H9 (cell line): ENCODE measurements at regions not wholly inside any gene's neighbourhood (a gene's known extent, or its start where the extent isn't known, plus 50 kb on each side); places are given as distances from the start of the nearest gene placed in this dataset.

Experiments used
- DNase-seq: peaks from one replicate; pipeline ENCODE4 v3.0.0-alpha.2; 2017
- H2AFZ ChIP-seq: one replicate; pipeline ENCODE4 v1.6.1; 2013; ENCODE audit warnings: mild to moderate bottlenecking, low read length, control low read depth, moderate library complexity
- H2AK5ac ChIP-seq: 2 replicates; pipeline ENCODE4 v1.6.1; 2013; ENCODE audit warnings: low read length, control low read depth, mixed read lengths; ENCODE audit not compliant: insufficient read length
- H2BK120ac ChIP-seq: one replicate; pipeline ENCODE4 v1.6.1; 2013; ENCODE audit warnings: low read depth, mild to moderate bottlenecking, low read length, control low read depth, inconsistent platforms; ENCODE audit not compliant: poor library complexity, severe bottlenecking
- H2BK12ac ChIP-seq: 2 replicates; pipeline ENCODE4 v1.6.1; 2013; ENCODE audit warnings: low read length, control low read depth, mixed read lengths, low read depth; ENCODE audit not compliant: insufficient read length
- H2BK15ac ChIP-seq: 2 replicates; pipeline ENCODE4 v1.6.1; 2013; ENCODE audit warnings: low read depth, low read length, control low read depth
- H2BK20ac ChIP-seq: one replicate; pipeline ENCODE4 v1.6.1; 2013; ENCODE audit warnings: low read depth, mild to moderate bottlenecking, low read length, control low read depth, inconsistent platforms; ENCODE audit not compliant: poor library complexity, severe bottlenecking
- H2BK5ac ChIP-seq: 2 replicates; pipeline ENCODE4 v1.6.1; 2013; ENCODE audit warnings: low read length, control low read depth, mixed read lengths; ENCODE audit not compliant: insufficient read length
- H3K14ac ChIP-seq: 2 replicates; pipeline ENCODE4 v1.6.1; 2013; ENCODE audit warnings: low read length, control low read depth; ENCODE audit not compliant: insufficient read depth
- H3K18ac ChIP-seq: 2 replicates; pipeline ENCODE4 v1.6.1; 2013; ENCODE audit warnings: low read depth, mild to moderate bottlenecking, mixed read lengths, low read length, control low read depth; ENCODE audit not compliant: insufficient read length
- H3K23ac ChIP-seq: 2 replicates; pipeline ENCODE4 v1.6.1; 2013; ENCODE audit warnings: low read length, control low read depth, mixed read lengths, low read depth; ENCODE audit not compliant: insufficient read length
- H3K23me2 ChIP-seq: 2 replicates; pipeline ENCODE4 v1.6.1; 2013; ENCODE audit warnings: low read depth, mild to moderate bottlenecking, mixed read lengths, low read length, control low read depth; ENCODE audit not compliant: insufficient read length, poor library complexity, severe bottlenecking
- H3K27ac ChIP-seq: 2 replicates; pipeline ENCODE4 v1.5.1; 2013; ENCODE audit warnings: low read length, control low read depth, mixed read lengths, low read depth; ENCODE audit not compliant: insufficient read length
- H3K27me3 ChIP-seq: 2 replicates; pipeline ENCODE4 v1.6.1; 2013; ENCODE audit warnings: low read length, control low read depth, inconsistent platforms; ENCODE audit not compliant: insufficient read depth
- H3K4ac ChIP-seq: 2 replicates; pipeline ENCODE4 v1.6.1; 2013; ENCODE audit warnings: low read depth, mild to moderate bottlenecking, control low read depth, inconsistent platforms, low read length, moderate library complexity
- H3K4me1 ChIP-seq: 2 replicates; pipeline ENCODE4 v1.6.1; 2013; ENCODE audit warnings: low read length, control low read depth, inconsistent platforms; ENCODE audit not compliant: insufficient read depth
- H3K4me2 ChIP-seq: 2 replicates; pipeline ENCODE4 v1.6.1; 2013; ENCODE audit warnings: low read length, control low read depth, mixed read lengths; ENCODE audit not compliant: insufficient read length, insufficient read depth
- H3K56ac ChIP-seq: 2 replicates; pipeline ENCODE4 v1.6.1; 2013; ENCODE audit warnings: low read depth, mild to moderate bottlenecking, mixed read lengths, low read length, control low read depth; ENCODE audit not compliant: insufficient read length
- H3K79me1 ChIP-seq: 2 replicates; pipeline ENCODE4 v1.6.1; 2013; ENCODE audit warnings: low read depth, mild to moderate bottlenecking, moderate library complexity, low read length, control low read depth, inconsistent platforms; ENCODE audit not compliant: insufficient read depth, poor library complexity, severe bottlenecking
- H3K79me2 ChIP-seq: 2 replicates; pipeline ENCODE4 v1.6.1; 2013; ENCODE audit warnings: low read length, control low read depth, inconsistent platforms; ENCODE audit not compliant: insufficient read depth
- H3K9ac ChIP-seq: 2 replicates; pipeline ENCODE4 v1.6.1; 2013; ENCODE audit warnings: low read length, control low read depth, mixed read lengths; ENCODE audit not compliant: insufficient read length; ENCODE audit errors: extremely low read depth
- H3K9me3 ChIP-seq: one replicate; pipeline ENCODE4 v1.6.1; 2013; ENCODE audit warnings: low read depth, low read length, inconsistent platforms; ENCODE audit not compliant: control insufficient read depth
- H3T11ph ChIP-seq: one replicate; pipeline ENCODE4 v1.6.1; 2013; ENCODE audit warnings: mild to moderate bottlenecking, low read length, control low read depth, inconsistent platforms
- H4K20me1 ChIP-seq: one replicate; pipeline ENCODE4 v1.6.1; 2013; ENCODE audit not compliant: control insufficient read depth, insufficient read length, insufficient read depth
- H4K5ac ChIP-seq: 2 replicates; pipeline ENCODE4 v1.6.1; 2013; ENCODE audit warnings: low read depth, mild to moderate bottlenecking, mixed read lengths, low read length, control low read depth; ENCODE audit not compliant: insufficient read length
- H4K8ac ChIP-seq: replicated peaks from 2 replicates; pipeline ENCODE4 v1.6.1; 2013; ENCODE audit warnings: low read length, control low read depth, mixed read lengths, low read depth; ENCODE audit not compliant: insufficient read length
- H4K91ac ChIP-seq: 2 replicates; pipeline ENCODE4 v1.6.1; 2013; ENCODE audit warnings: low read depth, mild to moderate bottlenecking, moderate library complexity, mixed read lengths, low read length, control low read depth; ENCODE audit not compliant: insufficient read length
- H3K27ac Mint-ChIP-seq, 3 experiments: 2 replicates in 2 of 3; 3 replicates in 1 of 3; pipeline ENCODE4 v1.8.0; 2020 to 2021; ENCODE audit warnings: mixed read lengths in 3 of 3, mild to moderate bottlenecking in 1 of 3, moderate library complexity in 1 of 3
- H3K27me3 Mint-ChIP-seq: 2 replicates; pipeline ENCODE4 v1.8.0; 2021; ENCODE audit warnings: low read depth, mild to moderate bottlenecking, moderate library complexity, mixed read lengths
- H3K36me3 Mint-ChIP-seq, 3 experiments: 2 replicates in 2 of 3; 3 replicates in 1 of 3; pipeline ENCODE4 v1.8.0; 2020 to 2021; ENCODE audit warnings: low read depth in 3 of 3, mixed read lengths in 3 of 3; ENCODE audit not compliant: insufficient read depth in 1 of 3
- H3K4me1 Mint-ChIP-seq, 2 experiments: 2 replicates each; pipeline ENCODE4 v1.8.0; 2020; ENCODE audit warnings: mixed read lengths in 2 of 2
- H3K4me3 Mint-ChIP-seq, 2 experiments: 2 replicates in 1 of 2; 3 replicates in 1 of 2; pipeline ENCODE4 v1.8.0; 2020 to 2021; ENCODE audit warnings: mild to moderate bottlenecking in 2 of 2, mixed read lengths in 2 of 2, moderate library complexity in 1 of 2
- H3K9me3 Mint-ChIP-seq, 2 experiments: 2 replicates in 1 of 2; 3 replicates in 1 of 2; pipeline ENCODE4 v1.8.0; 2020; ENCODE audit warnings: mild to moderate bottlenecking in 2 of 2, mixed read lengths in 2 of 2, moderate library complexity in 1 of 2
- CTCF ChIP-seq: fragments of 200-600 bp; sonication (generic); conservative IDR thresholded peaks from 3 replicates; pipeline ENCODE4 v1.8.0; 2021; ENCODE audit warnings: antibody characterized with exemption, mild to moderate bottlenecking
- WGBS: extraction: QIAGEN DNeasy Blood & Tissue Kit; methylation state at CpG from one replicate; pipeline ENCODE4 v1.1.7; 2013; ENCODE audit warnings: missing lambda C conversion rate, low lambda C conversion rate, mixed read lengths; ENCODE audit not compliant: insufficient read length; ENCODE audit errors: extremely low coverage; 5-methylcytosine and 5-hydroxymethylcytosine counted together

- DNase-seq, result peak; percentile 29
- H3K4me2 ChIP-seq, result no peak overlapping the region
- H3K56ac ChIP-seq, result no peak overlapping the region
- no peak overlapping the region for H3K23ac ChIP-seq
- H3K4ac ChIP-seq, result no peak overlapping the region
- H3K23me2 ChIP-seq, result peaks cover 10% of the 10 kb centered on the region
- no peak overlapping the region for H3K27ac Mint-ChIP-seq
- no peaks in the 10 kb centered on the region for H3K9me3 ChIP-seq
- H3K27me3 Mint-ChIP-seq, result peaks cover 70% of the 10 kb centered on the region
- no peak overlapping the region for H3K18ac ChIP-seq
- whole genome bisulfite sequencing, result no CpG with 5 or more reads among the region's 7 CpGs
- no peak for TF ChIP-seq CTCF
- no peaks in the 10 kb centered on the region for H3K36me3 Mint-ChIP-seq
- H4K5ac ChIP-seq, result no peak overlapping the region
- H4K91ac ChIP-seq, result no peak overlapping the region
- no peaks in the 10 kb centered on the region for H3K79me1 ChIP-seq
- no peaks in the 10 kb centered on the region for H3K9me3 Mint-ChIP-seq
- no peak overlapping the region for H2BK5ac ChIP-seq
- H3K4me1 ChIP-seq, result no peaks in the 10 kb centered on the region
- no peak overlapping the region for H3K14ac ChIP-seq
- H2BK20ac ChIP-seq, result no peak overlapping the region
- H4K20me1 ChIP-seq, result no peaks in the 10 kb centered on the region
- H3K27me3 ChIP-seq, result peaks cover 2% of the 10 kb centered on the region; the same call in 1 of the 2 replicates
- no peaks in the 10 kb centered on the region for H3K79me2 ChIP-seq
- no peak overlapping the region for H4K8ac ChIP-seq
- H3K9ac ChIP-seq, result no peak overlapping the region
- no peak overlapping the region for H2BK120ac ChIP-seq
- no peak overlapping the region for H2BK15ac ChIP-seq
- no peak overlapping the region for H2AFZ ChIP-seq
- H3K4me3 Mint-ChIP-seq, result no peak overlapping the region
- H2BK12ac ChIP-seq, result no peak overlapping the region
- H3K4me1 Mint-ChIP-seq, result peaks cover 44 to 46% of the 10 kb centered on the region in 2 experiments
- no peak overlapping the region for H3K27ac ChIP-seq
- no peak overlapping the region for H2AK5ac ChIP-seq
- H3T11ph ChIP-seq, result no peak overlapping the region
These were observed 264.7 kb upstream of the TNRC6C start for GRCh38 chr17:77693776-77694175.
